CD14-positive monocyte (primary cell): ENCODE measurements at regions not wholly inside any gene's neighbourhood (a gene's known extent, or its start where the extent isn't known, plus 50 kb on each side); places are given as distances from the start of the nearest gene placed in this dataset.

ENCODE experiments used
- DNase-seq, 3 donors: peaks; one replicate each; pipeline ENCODE4 v3.0.0-alpha.2; 2011 to 2022
- H2AFZ ChIP-seq: 2 replicates; pipeline ENCODE4 v1.6.0; 2012; ENCODE audit warnings: mild to moderate bottlenecking, low read depth, low read length, inconsistent platforms; ENCODE audit not compliant: insufficient read depth, poor library complexity, severe bottlenecking
- H3K27ac ChIP-seq, 2 donors: 1 replicate in 1 of 2; 2 replicates in 1 of 2; pipeline ENCODE4 v1.5.1; 2012 to 2013; ENCODE audit warnings: low read length in 2 of 2, control low read depth in 1 of 2, inconsistent platforms in 1 of 2, low read depth in 1 of 2, mild to moderate bottlenecking in 1 of 2
- H3K27me3 ChIP-seq, 2 donors: one replicate each; pipeline versions ENCODE4 v1.6.0 to v1.6.1; 2011 to 2013; ENCODE audit warnings: low read length in 2 of 2; ENCODE audit not compliant: control insufficient read depth in 2 of 2, insufficient read depth in 2 of 2
- H3K36me3 ChIP-seq, 2 donors: replicated peaks in 1 of 2; 1 replicate in 1 of 2; 2 replicates in 1 of 2; pipeline versions ENCODE4 v1.5.1 to v1.6.1; 2012 to 2013; ENCODE audit warnings: low read length in 2 of 2, control low read depth in 1 of 2, inconsistent platforms in 1 of 2, mild to moderate bottlenecking in 1 of 2; ENCODE audit not compliant: insufficient read depth in 2 of 2, control insufficient read depth in 1 of 2
- H3K4me1 ChIP-seq, 2 donors: 1 replicate in 1 of 2; 2 replicates in 1 of 2; pipeline versions ENCODE4 v1.5.1 to v1.6.1; 2012 to 2013; ENCODE audit warnings: low read length in 2 of 2, control low read depth in 1 of 2, inconsistent platforms in 1 of 2, mild to moderate bottlenecking in 1 of 2, moderate library complexity in 1 of 2; ENCODE audit not compliant: insufficient read depth in 2 of 2, control insufficient read depth in 1 of 2
- H3K4me2 ChIP-seq: replicated peaks from 2 replicates; pipeline ENCODE3; 2012; ENCODE audit warnings: low read length, moderate library complexity, mild to moderate bottlenecking; ENCODE audit not compliant: poor library complexity, severe bottlenecking; ENCODE audit errors: extremely low read depth
- H3K4me3 ChIP-seq, 3 experiments: fragments of 200-600 bp in 1 of 3; sonication (generic) in 1 of 3; replicated peaks in 1 of 3; 1 replicate in 2 of 3; 2 replicates in 1 of 3; pipeline ENCODE4 v1.5.1; 2011 to 2013; ENCODE audit warnings: low read length in 3 of 3, mild to moderate bottlenecking in 3 of 3, control low read depth in 2 of 3, low read depth in 2 of 3, inconsistent platforms in 1 of 3, moderate library complexity in 1 of 3
- H3K79me2 ChIP-seq: 2 replicates; pipeline ENCODE4 v1.6.0; 2012; ENCODE audit warnings: mild to moderate bottlenecking, control low read depth, inconsistent platforms, low read length, moderate library complexity; ENCODE audit not compliant: insufficient read depth
- H3K9ac ChIP-seq: 2 replicates; pipeline ENCODE4 v1.6.0; 2017; ENCODE audit warnings: low read length, mild to moderate bottlenecking; ENCODE audit not compliant: insufficient read depth, poor library complexity, severe bottlenecking
- H3K9me3 ChIP-seq, 2 donors: replicated peaks in 1 of 2; 1 replicate in 1 of 2; 2 replicates in 1 of 2; pipeline versions ENCODE4 v1.5.1 to v1.6.1; 2012 to 2013; ENCODE audit warnings: low read length in 2 of 2, control low read depth in 1 of 2; ENCODE audit not compliant: control insufficient read depth in 1 of 2, insufficient read depth in 1 of 2
- H4K20me1 ChIP-seq: 2 replicates; pipeline ENCODE4 v1.6.0; 2012; ENCODE audit warnings: mild to moderate bottlenecking, low read length, control low read depth, moderate library complexity; ENCODE audit not compliant: insufficient read depth
- H3K27ac Mint-ChIP-seq, 7 donors: one replicate each; pipeline ENCODE4 v1.8.0; 2020; ENCODE audit warnings: mild to moderate bottlenecking in 7 of 7, mixed read lengths in 7 of 7, moderate library complexity in 6 of 7, inconsistent platforms in 2 of 7
- H3K27me3 Mint-ChIP-seq, 3 donors: one replicate each; pipeline ENCODE4 v1.8.0; 2021 to 2022; ENCODE audit warnings: low read depth in 3 of 3, mild to moderate bottlenecking in 3 of 3, mixed read lengths in 3 of 3, moderate library complexity in 3 of 3, inconsistent platforms in 1 of 3
- H3K36me3 Mint-ChIP-seq, 2 donors: one replicate each; pipeline ENCODE4 v1.8.0; 2020; ENCODE audit warnings: mixed read lengths in 2 of 2, inconsistent platforms in 1 of 2, mild to moderate bottlenecking in 1 of 2
- H3K4me1 Mint-ChIP-seq: one replicate; pipeline ENCODE4 v1.8.0; 2020; ENCODE audit warnings: mild to moderate bottlenecking, mixed read lengths
- H3K4me3 Mint-ChIP-seq, 2 donors: one replicate each; pipeline ENCODE4 v1.8.0; 2020; ENCODE audit warnings: mild to moderate bottlenecking in 2 of 2, mixed read lengths in 2 of 2, moderate library complexity in 1 of 2
- H3K9me3 Mint-ChIP-seq, 7 donors: one replicate each; pipeline ENCODE4 v1.8.0; 2020 to 2022; ENCODE audit warnings: mixed read lengths in 7 of 7, mild to moderate bottlenecking in 6 of 7, moderate library complexity in 6 of 7, inconsistent platforms in 2 of 7
- WGBS: methylation state at CpG from one replicate; pipeline ENCODE4 v1.1.5; 2013; ENCODE audit warnings: missing lambda C conversion rate; ENCODE audit not compliant: insufficient coverage; 5-methylcytosine and 5-hydroxymethylcytosine counted together
- intact Hi-C, 2 donors: fragments of 100-400 bp; cut with micrococcal nuclease; formaldehyde crosslinking; loops; one replicate each; pipeline versions ENCODE4 v1.15.0 to v1.15.1; 2023
- TF ChIP-seq, protein P1 (sequence below): fragments of 200-600 bp; IDR thresholded peaks from one replicate; pipeline ENCODE4 v1.8.0; 2022; ENCODE audit warnings: antibody characterized with exemption, mild to moderate bottlenecking

DNA sequence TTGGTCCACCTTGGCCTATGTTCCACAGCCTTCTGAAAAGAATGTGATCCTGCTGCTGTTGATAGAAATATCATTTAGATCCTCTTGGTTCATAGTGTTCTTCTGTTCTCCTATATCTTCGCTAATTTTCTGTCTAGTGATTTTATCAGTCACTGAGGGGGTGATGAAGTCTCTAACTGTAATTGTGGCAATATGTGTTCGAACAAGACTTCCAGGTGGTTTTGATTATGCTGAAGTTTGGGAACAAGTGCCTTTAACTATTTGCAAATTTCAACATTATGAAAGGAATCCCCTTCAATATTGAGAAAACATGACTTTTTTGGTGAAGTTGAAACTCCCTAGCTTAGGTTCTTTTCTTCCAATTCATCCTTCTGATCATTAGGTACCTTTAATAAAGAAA lies 140.4 kb downstream of the MTX2 start:
- H3K27me3 ChIP-seq, result peaks cover 0 to 13% of the 10 kb centered on the region in 2 donors
- no peaks in the 10 kb centered on the region for H4K20me1 ChIP-seq
- H3K27ac ChIP-seq, result no peak overlapping the region
- Mint-ChIP-seq H3K4me1 (no peaks in the 10 kb centered on the region), H3K4me3 (no peak overlapping the region), H3K9me3 (peaks cover 0 to 2% (median 0%) of the 10 kb centered on the region in 7 donors), H3K36me3 (no peaks in the 10 kb centered on the region), H3K27ac (no peak overlapping the region), H3K27me3 (peaks cover 6 to 9% (median 7%) of the 10 kb centered on the region in 3 donors)
- H3K4me2 ChIP-seq, result no peak overlapping the region
- H3K9ac ChIP-seq, result no peak overlapping the region
- DNase-seq, result no peak
- H2AFZ ChIP-seq, result no peak overlapping the region
- no peaks in the 10 kb centered on the region for H3K36me3 ChIP-seq
- H3K4me1 ChIP-seq, result no peaks in the 10 kb centered on the region
- intact Hi-C loops, result no loop called here
- H3K79me2 ChIP-seq, result no peaks in the 10 kb centered on the region
- WGBS, result 100% methylated on average over 1 of the region's 2 CpGs
- TF ChIP-seq, protein P1, sequence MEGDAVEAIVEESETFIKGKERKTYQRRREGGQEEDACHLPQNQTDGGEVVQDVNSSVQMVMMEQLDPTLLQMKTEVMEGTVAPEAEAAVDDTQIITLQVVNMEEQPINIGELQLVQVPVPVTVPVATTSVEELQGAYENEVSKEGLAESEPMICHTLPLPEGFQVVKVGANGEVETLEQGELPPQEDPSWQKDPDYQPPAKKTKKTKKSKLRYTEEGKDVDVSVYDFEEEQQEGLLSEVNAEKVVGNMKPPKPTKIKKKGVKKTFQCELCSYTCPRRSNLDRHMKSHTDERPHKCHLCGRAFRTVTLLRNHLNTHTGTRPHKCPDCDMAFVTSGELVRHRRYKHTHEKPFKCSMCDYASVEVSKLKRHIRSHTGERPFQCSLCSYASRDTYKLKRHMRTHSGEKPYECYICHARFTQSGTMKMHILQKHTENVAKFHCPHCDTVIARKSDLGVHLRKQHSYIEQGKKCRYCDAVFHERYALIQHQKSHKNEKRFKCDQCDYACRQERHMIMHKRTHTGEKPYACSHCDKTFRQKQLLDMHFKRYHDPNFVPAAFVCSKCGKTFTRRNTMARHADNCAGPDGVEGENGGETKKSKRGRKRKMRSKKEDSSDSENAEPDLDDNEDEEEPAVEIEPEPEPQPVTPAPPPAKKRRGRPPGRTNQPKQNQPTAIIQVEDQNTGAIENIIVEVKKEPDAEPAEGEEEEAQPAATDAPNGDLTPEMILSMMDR, result no peak
- no peak overlapping the region for H3K4me3 ChIP-seq
- no peaks in the 10 kb centered on the region for H3K9me3 ChIP-seq

DNA sequence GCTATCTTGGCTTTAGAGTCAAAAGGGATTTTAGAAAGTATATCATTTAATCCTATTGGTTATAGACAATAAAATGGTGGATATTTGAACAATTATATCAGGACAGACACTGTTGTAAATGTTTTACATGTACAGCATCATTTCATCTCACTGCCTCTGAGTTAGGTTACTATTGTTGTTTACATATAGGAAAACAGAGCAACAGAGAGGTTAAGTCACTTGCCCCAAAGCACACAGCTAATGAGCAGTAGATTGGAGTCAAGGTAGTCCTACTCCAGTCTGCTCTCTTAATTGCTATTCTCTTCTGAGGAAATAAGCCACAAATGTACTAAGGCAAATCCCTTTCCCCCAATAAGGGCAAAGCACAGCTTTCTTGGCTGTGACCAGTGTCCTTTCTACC lies 142.9 kb downstream of the MTX2 start:
- Histone ChIP-seq H3K9me3 (no peaks in the 10 kb centered on the region), H2AFZ (no peak overlapping the region), H3K4me1 (no peaks in the 10 kb centered on the region), H4K20me1 (no peaks in the 10 kb centered on the region), H3K4me2 (no peak overlapping the region), H3K4me3 (no peak overlapping the region), H3K9ac (no peak overlapping the region), H3K27ac (no peak overlapping the region), H3K36me3 (no peaks in the 10 kb centered on the region), H3K79me2 (no peaks in the 10 kb centered on the region), H3K27me3 (peaks cover 3 to 13% of the 10 kb centered on the region in 2 donors)
- Mint-ChIP-seq H3K4me1 (no peaks in the 10 kb centered on the region), H3K27me3 (peaks cover 6 to 10% (median 6%) of the 10 kb centered on the region in 3 donors), H3K27ac (no peak overlapping the region), H3K9me3 (peaks cover 0 to 3% (median 1%) of the 10 kb centered on the region in 7 donors), H3K4me3 (no peak overlapping the region), H3K36me3 (no peaks in the 10 kb centered on the region)
- intact Hi-C loops, result no loop called here
- no peak for DNase-seq
- TF ChIP-seq, protein P1, result no peak
